Liver (tissue), 3 donors: ENCODE measurements at regions not wholly inside any gene's neighbourhood (a gene's known extent, or its start where the extent isn't known, plus 50 kb on each side); places are given as distances from the start of the nearest gene placed in this dataset.

ENCODE experiments used
- CTCF ChIP-seq: fragments of 150-350 bp; IDR thresholded peaks from 2 replicates; pipeline ENCODE4 v1.5.1; 2017; ENCODE audit warnings: improper control_type of control experiment, low read depth, low read length; ENCODE audit not compliant: missing input control
- FOXA1 ChIP-seq: IDR thresholded peaks from 2 replicates; pipeline ENCODE4 v1.6.1; 2016; ENCODE audit warnings: antibody characterized with exemption
- JUND ChIP-seq, 2 donors: IDR thresholded peaks; 2 replicates each; pipeline ENCODE4 v1.6.1; 2016; ENCODE audit warnings: antibody characterized with exemption in 2 of 2
- NR2F2 ChIP-seq: IDR thresholded peaks from 2 replicates; pipeline ENCODE4 v1.6.1; 2016; ENCODE audit warnings: antibody characterized with exemption
- RAD21 ChIP-seq, 2 donors: IDR thresholded peaks; 2 replicates each; pipeline ENCODE4 v1.6.1; 2016; ENCODE audit warnings: antibody characterized with exemption in 2 of 2, mild to moderate bottlenecking in 2 of 2
- TAF1 ChIP-seq: conservative IDR thresholded peaks from 2 replicates; pipeline ENCODE4 v1.6.1; 2016; ENCODE audit warnings: antibody characterized with exemption, mild to moderate bottlenecking
- ZBTB33 ChIP-seq: IDR thresholded peaks from 2 replicates; pipeline ENCODE4 v1.6.1; 2016; ENCODE audit warnings: antibody characterized with exemption
- TF ChIP-seq, protein P1 (sequence below): IDR thresholded peaks from 2 replicates; pipeline ENCODE4 v1.6.1; 2016; ENCODE audit warnings: antibody characterized with exemption, mild to moderate bottlenecking
- TF ChIP-seq, protein P2 (sequence below): IDR thresholded peaks from 2 replicates; pipeline ENCODE4 v1.6.1; 2016; ENCODE audit warnings: antibody characterized with exemption
- TF ChIP-seq, protein P3 (sequence below): IDR thresholded peaks from 2 replicates; pipeline ENCODE4 v1.6.1; 2016; ENCODE audit warnings: antibody characterized with exemption
- donor health status: healthy.
- donor health status: healthy.

- TF ChIP-seq, protein P1, sequence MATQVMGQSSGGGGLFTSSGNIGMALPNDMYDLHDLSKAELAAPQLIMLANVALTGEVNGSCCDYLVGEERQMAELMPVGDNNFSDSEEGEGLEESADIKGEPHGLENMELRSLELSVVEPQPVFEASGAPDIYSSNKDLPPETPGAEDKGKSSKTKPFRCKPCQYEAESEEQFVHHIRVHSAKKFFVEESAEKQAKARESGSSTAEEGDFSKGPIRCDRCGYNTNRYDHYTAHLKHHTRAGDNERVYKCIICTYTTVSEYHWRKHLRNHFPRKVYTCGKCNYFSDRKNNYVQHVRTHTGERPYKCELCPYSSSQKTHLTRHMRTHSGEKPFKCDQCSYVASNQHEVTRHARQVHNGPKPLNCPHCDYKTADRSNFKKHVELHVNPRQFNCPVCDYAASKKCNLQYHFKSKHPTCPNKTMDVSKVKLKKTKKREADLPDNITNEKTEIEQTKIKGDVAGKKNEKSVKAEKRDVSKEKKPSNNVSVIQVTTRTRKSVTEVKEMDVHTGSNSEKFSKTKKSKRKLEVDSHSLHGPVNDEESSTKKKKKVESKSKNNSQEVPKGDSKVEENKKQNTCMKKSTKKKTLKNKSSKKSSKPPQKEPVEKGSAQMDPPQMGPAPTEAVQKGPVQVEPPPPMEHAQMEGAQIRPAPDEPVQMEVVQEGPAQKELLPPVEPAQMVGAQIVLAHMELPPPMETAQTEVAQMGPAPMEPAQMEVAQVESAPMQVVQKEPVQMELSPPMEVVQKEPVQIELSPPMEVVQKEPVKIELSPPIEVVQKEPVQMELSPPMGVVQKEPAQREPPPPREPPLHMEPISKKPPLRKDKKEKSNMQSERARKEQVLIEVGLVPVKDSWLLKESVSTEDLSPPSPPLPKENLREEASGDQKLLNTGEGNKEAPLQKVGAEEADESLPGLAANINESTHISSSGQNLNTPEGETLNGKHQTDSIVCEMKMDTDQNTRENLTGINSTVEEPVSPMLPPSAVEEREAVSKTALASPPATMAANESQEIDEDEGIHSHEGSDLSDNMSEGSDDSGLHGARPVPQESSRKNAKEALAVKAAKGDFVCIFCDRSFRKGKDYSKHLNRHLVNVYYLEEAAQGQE: no peak
- TF ChIP-seq CTCF (no peak), RAD21 (IDR thresholded peaks at IDR 0.05) (no peak), TAF1 (no peak), ZBTB33 (no peak), FOXA1 (no peak), NR2F2 (no peak), JUND (IDR thresholded peaks at IDR 0.05) (no peak)
- TF ChIP-seq, protein P2, sequence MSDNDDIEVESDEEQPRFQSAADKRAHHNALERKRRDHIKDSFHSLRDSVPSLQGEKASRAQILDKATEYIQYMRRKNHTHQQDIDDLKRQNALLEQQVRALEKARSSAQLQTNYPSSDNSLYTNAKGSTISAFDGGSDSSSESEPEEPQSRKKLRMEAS: no peak
- TF ChIP-seq, protein P3, sequence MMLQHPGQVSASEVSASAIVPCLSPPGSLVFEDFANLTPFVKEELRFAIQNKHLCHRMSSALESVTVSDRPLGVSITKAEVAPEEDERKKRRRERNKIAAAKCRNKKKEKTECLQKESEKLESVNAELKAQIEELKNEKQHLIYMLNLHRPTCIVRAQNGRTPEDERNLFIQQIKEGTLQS: no peak
Observed at GRCh38 chr11:91147885-91148284, 925.0 kb upstream of the CHORDC1 start.
